Astrocyte of the cerebellum (primary cell): ENCODE measurements at regions not wholly inside any gene's neighbourhood (a gene's known extent, or its start where the extent isn't known, plus 50 kb on each side); places are given as distances from the start of the nearest gene placed in this dataset.

ENCODE experiments used
- DNase-seq: peaks from one replicate; pipeline ENCODE4 v3.0.0-alpha.2; 2011; ENCODE audit warnings: low read depth
- H3K4me3 ChIP-seq: 2 replicates; pipeline ENCODE4 v1.5.1; 2011; ENCODE audit warnings: mild to moderate bottlenecking, low read depth, low read length, moderate library complexity
- in situ Hi-C: cut with HindIII; loops from 2 replicates; pipeline ENCODE4 v1.10.0; 2017; ENCODE audit warnings: low sequenced_read_pairs
- TF ChIP-seq, protein P1 (sequence below): IDR thresholded peaks from 2 replicates; pipeline ENCODE4 v1.5.1; 2012; ENCODE audit warnings: low read length, low read depth, moderate library complexity, mild to moderate bottlenecking; ENCODE audit errors: missing control alignments

DNA sequence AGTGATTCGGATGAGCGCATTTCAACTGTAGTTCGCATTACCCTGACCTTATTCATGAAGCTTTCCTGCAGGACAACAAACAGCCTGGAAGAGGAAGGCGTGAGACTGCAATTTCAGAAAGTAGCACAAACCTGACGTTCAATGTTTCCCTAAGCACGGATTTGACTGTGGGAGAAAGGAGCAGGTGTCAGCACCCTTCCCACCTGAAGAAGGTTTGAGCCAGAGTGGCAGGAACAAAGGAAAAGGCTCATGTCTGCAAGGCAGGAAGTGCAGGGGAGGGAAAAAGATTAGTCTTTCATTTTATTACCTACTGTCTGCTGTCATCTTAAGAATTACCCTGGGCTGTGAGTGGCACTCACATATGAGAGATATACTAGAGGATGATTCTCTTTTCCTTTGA lies 114.0 kb downstream of the MED10 start:
- no peak for DNase-seq
- in situ Hi-C loops = no loop called here
- H3K4me3 ChIP-seq = no peak overlapping the region
- TF ChIP-seq, protein P1, sequence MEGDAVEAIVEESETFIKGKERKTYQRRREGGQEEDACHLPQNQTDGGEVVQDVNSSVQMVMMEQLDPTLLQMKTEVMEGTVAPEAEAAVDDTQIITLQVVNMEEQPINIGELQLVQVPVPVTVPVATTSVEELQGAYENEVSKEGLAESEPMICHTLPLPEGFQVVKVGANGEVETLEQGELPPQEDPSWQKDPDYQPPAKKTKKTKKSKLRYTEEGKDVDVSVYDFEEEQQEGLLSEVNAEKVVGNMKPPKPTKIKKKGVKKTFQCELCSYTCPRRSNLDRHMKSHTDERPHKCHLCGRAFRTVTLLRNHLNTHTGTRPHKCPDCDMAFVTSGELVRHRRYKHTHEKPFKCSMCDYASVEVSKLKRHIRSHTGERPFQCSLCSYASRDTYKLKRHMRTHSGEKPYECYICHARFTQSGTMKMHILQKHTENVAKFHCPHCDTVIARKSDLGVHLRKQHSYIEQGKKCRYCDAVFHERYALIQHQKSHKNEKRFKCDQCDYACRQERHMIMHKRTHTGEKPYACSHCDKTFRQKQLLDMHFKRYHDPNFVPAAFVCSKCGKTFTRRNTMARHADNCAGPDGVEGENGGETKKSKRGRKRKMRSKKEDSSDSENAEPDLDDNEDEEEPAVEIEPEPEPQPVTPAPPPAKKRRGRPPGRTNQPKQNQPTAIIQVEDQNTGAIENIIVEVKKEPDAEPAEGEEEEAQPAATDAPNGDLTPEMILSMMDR = no peak

DNA sequence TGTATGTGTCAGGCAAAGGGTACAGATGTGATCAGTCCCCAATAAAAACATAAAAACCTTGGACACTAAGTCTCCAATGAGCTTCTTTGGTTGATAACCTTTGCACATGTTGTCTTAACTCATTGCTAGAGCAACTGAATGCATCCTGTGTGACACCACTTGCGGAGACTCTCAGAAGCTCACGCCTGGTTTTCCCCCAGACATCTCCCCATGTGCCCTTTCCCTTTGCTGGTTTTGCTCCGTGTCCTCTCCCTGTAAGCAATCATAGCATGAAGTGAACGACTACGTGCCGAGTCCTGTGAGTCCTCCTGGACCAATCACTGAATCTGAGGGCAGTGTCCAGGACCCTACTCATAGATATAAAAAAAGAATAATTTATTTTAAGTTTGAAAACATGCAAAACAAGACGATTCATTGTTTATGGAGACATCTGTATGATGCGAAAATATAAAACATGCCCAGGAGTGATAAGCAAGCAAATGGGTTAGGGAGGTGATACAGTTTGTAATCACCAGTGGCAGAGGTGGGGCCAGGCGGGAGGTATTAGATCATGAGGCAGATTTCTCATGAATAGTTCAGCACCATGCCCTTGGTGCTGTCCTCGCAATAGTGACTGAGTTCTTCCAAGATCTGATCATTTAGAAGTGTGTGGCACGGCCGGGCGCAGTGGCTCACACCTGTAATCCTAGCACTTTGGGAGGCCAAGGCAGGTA lies 115.5 kb downstream of the MED10 start:
- TF ChIP-seq, protein P1 = no peak
- no peak for DNase-seq
- H3K4me3 ChIP-seq = no peak overlapping the region
- in situ Hi-C loops = no loop called here

DNA sequence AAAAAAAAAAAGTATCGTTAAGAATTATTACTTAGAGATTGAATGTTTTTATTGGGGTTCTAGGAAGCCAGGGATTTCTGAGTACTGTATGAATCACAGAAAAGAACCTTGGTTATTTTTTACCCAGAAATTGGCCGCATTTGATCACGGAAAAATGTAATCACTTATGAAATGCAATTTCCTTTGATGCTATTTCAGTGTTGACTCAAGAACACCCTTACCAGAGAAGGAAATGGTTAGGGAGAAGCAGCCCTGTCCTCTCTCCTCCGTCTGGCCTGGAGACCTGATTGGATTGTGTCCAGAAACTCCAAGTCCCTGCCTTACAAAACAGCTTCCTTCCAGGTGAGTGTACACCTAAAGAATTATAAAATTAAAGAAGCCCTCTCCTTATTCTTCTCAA lies 116.7 kb downstream of the MED10 start:
- no peak for DNase-seq
- in situ Hi-C loops = no loop called here
- no peak overlapping the region for H3K4me3 ChIP-seq
- TF ChIP-seq, protein P1 = no peak

DNA sequence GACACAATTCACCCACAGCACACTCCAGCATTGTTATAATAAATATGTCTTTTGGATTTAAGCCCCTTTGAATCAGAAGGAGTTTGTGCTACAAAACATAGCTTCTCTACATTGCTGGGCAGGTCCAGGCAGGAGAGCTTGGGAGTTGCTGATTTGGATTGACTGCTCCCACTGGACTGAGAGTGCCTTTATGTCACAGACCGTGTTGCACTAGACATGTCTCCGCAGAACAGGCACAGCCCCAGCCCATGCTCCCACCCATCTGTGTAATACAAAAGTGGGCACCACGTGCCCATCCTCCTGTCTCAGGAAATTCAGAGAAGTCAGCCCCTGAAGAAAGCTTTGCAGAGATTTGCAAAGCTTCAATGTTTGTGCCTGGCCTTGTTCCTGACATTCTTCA lies 117.1 kb downstream of the MED10 start:
- TF ChIP-seq, protein P1 = no peak
- in situ Hi-C loops = no loop called here
- DNase-seq = no peak
- no peak overlapping the region for H3K4me3 ChIP-seq

DNA sequence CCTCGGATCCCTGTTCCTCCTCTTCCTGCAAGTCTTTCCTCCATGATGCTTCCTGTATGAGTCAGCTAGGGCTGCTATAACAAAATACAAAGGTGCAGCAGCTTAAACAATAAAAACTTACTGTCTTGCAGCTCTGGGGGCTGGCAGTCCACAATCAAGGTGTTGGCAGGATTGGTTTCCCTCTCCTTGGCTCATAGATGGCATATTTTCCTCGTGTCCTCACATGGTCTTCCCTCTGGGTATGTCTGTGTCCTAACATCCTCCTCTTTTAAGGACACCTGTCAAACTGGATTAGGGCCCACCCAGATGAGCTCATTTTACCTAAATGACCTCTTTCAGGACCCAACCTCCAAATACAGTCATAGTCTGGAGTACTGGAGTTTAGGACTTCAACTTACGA lies 117.5 kb downstream of the MED10 start:
- TF ChIP-seq, protein P1 = no peak
- in situ Hi-C loops = no loop called here

DNA sequence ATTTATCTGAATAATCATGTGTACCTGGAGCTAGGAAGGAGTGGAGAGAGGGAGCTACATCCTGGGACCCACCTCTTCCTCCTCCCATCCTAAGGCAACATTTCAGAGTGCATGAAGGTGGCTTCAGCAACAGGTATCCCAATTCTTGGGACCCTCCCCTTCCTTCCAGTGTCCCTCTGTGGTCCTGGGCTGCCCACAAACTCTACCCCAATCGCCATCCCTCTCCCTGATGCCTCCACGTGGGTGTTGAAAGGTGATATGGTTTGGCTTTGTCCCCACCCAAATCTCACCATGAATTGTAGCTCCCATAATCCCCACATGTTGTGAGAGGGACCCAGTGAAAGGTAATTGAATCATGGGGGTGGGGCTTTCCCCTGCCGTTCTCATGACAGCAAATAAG lies 121.4 kb downstream of the MED10 start:
- TF ChIP-seq, protein P1 = no peak
- DNase-seq = no peak
- H3K4me3 ChIP-seq = no peak overlapping the region
- in situ Hi-C loops = no loop called here

More for the DNA sequence above, 117.5 kb downstream of the MED10 start:
- no peak for DNase-seq
- H3K4me3 ChIP-seq = no peak overlapping the region
